Mucosa of descending colon (tissue), 3 donors: ENCODE measurements at regions not wholly inside any gene's neighbourhood (a gene's known extent, or its start where the extent isn't known, plus 50 kb on each side); places are given as distances from the start of the nearest gene placed in this dataset.

Source experiments
- ATAC-seq: fragments of 200-7000 bp; cut with Tn5 transposase; one replicate; pipeline ENCODE4 v1.9.1; 2020; ENCODE audit warnings: mild to moderate bottlenecking, moderate library complexity
- DNase-seq, 3 donors: peaks; one replicate each; pipeline ENCODE4 v3.0.0-alpha.2; 2020
- H3K36me3 ChIP-seq: fragments of 200-600 bp; one replicate; pipeline ENCODE4 v1.8.0; 2021; ENCODE audit warnings: low read depth, mild to moderate bottlenecking
- H3K4me1 ChIP-seq: fragments of 200-600 bp; one replicate; pipeline ENCODE4 v1.8.0; 2021; ENCODE audit warnings: low read depth, mild to moderate bottlenecking
- H3K4me3 ChIP-seq: fragments of 200-600 bp; one replicate; pipeline ENCODE4 v1.8.0; 2021; ENCODE audit warnings: mild to moderate bottlenecking
- H3K9me3 ChIP-seq: fragments of 200-600 bp; one replicate; pipeline ENCODE4 v1.8.0; 2021; ENCODE audit warnings: mild to moderate bottlenecking
- intact Hi-C, 2 donors: fragments of 100-400 bp; cut with DNase I in 1 of 2; cut with micrococcal nuclease in 1 of 2; formaldehyde crosslinking; loops; one replicate each; pipeline versions ENCODE4 v1.11.0 to v1.11.1; 2022; cut with DNase I, micrococcal nuclease
- TF ChIP-seq, protein P1 (sequence below): fragments of 200-600 bp; IDR thresholded peaks from one replicate; pipeline ENCODE4 v1.8.0; 2022; ENCODE audit warnings: antibody characterized with exemption, mild to moderate bottlenecking
- donor health status: DM: no; HTN: no; CAD: no; lungs with moderate emphysema.
- donor health status: DM: no; HTN: no; CAD: no.
- donor health status: DM: no; HTN: yes; CAD: no.

DNA sequence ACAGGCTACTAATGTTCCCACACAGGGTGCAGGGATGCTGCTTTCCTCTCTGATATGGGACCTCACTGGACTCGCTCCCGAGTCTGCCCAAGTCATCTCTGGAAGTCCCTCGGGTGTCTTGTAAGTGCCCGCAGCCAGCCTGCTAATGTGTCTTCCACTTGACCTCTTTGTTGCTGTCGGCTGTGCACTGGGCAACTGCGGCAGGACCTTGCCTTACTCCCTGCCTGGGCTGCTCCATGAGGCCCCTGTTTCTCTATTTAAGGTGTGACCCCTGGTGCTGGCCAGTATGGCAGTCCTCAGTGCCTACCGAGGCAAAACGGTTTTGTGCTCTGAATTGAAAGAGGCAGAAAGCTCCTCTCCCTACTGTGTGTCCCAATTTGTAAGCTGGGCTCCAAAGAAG lies 88.8 kb upstream of the DUSP5 start:
- no peaks in the 10 kb centered on the region for H3K9me3 ChIP-seq
- intact Hi-C loops, result no loop called here
- DNase-seq, result no peak
- no peak for ATAC-seq
- H3K4me3 ChIP-seq, result no peak overlapping the region
- no peaks in the 10 kb centered on the region for H3K4me1 ChIP-seq
- no peaks in the 10 kb centered on the region for H3K36me3 ChIP-seq
- TF ChIP-seq, protein P1, sequence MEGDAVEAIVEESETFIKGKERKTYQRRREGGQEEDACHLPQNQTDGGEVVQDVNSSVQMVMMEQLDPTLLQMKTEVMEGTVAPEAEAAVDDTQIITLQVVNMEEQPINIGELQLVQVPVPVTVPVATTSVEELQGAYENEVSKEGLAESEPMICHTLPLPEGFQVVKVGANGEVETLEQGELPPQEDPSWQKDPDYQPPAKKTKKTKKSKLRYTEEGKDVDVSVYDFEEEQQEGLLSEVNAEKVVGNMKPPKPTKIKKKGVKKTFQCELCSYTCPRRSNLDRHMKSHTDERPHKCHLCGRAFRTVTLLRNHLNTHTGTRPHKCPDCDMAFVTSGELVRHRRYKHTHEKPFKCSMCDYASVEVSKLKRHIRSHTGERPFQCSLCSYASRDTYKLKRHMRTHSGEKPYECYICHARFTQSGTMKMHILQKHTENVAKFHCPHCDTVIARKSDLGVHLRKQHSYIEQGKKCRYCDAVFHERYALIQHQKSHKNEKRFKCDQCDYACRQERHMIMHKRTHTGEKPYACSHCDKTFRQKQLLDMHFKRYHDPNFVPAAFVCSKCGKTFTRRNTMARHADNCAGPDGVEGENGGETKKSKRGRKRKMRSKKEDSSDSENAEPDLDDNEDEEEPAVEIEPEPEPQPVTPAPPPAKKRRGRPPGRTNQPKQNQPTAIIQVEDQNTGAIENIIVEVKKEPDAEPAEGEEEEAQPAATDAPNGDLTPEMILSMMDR, result no peak

DNA sequence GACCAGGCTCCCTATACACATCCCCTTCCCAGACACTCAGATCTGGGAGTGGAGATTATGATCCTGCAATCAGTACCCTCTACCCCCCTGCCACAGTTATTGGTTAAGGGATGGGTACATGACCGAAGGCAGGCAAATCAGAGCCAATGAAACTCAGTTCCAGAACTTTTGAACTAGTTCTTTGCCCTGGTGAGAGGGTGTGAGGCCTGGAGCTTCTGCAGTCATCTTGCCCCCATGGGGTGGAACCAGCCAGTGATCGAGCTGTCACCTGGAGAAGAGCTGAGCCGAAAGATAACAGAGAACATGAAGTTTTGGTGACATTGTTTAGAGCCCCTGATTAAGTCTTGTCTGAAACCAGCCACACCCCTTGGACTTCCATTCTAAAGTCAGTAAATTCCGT lies 88.2 kb upstream of the DUSP5 start:
- no peaks in the 10 kb centered on the region for H3K4me1 ChIP-seq
- TF ChIP-seq, protein P1, result no peak
- no peaks in the 10 kb centered on the region for H3K9me3 ChIP-seq
- ATAC-seq (no peak), DNase-seq (no peak)
- no peak overlapping the region for H3K4me3 ChIP-seq
- no peaks in the 10 kb centered on the region for H3K36me3 ChIP-seq
- intact Hi-C loops, result no loop called here

DNA sequence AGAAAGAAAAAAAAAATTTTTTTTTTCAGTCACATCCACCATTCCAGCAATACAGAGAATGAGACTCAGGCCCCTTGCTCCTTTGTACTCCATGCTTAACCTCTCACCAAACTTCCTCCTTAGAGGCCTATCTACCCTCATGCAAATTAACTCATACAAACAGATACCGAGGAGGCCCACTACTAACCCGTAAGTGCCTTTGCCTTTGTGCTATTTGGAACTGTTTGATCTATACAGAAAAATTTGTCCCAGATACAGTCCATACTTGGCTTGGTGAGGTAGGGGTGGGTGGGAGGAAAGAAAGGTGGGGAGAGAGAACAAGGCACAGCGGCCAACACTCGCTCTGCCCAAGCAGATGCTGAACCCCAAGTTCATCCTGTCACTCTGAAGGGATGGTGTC lies 87.8 kb upstream of the DUSP5 start:
- Histone ChIP-seq H3K4me1 (no peaks in the 10 kb centered on the region), H3K9me3 (no peaks in the 10 kb centered on the region), H3K36me3 (no peaks in the 10 kb centered on the region), H3K4me3 (no peak overlapping the region)
- intact Hi-C loops, result no loop called here
- TF ChIP-seq, protein P1, result no peak
- ATAC-seq, result no peak
- no peak for DNase-seq

DNA sequence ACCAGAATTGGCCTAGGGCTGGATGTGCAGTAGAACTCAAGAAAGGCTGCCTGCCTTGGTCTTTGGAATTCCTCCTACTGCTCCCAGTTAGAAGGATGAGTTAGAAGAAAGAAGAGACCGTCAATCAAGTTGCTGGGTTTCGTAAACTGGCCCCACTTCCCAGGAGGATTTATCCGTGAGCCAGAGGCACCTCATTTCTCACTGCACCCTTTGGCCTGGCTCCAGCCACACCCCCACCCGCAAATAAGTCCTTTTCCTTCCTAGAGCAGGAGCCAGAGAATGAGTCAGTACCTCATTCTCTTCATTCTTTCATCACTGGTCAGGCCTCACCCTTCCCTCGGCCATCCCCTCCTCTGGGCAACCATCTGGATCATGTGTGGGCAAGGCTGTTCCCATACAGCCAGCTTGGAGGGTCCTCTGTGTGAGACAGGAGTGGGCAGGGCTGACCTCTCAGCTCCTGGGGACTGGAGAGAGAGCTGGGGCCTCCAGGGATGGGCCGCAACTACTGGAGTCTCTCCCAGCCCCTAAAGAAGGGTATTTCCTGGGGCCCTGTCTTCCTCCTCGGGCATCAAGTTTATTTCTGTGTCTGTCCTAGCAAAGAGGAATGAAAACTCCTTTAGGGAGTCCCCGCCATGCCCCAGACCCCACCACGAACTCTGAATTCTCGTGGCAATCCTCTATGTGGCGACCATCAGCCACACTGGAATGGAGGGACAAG lies 87.2 kb upstream of the DUSP5 start:
- DNase-seq (peak; percentile 66 to 87 (median 78)), ATAC-seq (peak; percentile 84)
- H3K9me3 ChIP-seq, result no peaks in the 10 kb centered on the region
- intact Hi-C loops, result no loop called here
- H3K4me1 ChIP-seq, result no peaks in the 10 kb centered on the region
- no peak overlapping the region for H3K4me3 ChIP-seq
- TF ChIP-seq, protein P1, result no peak
- H3K36me3 ChIP-seq, result no peaks in the 10 kb centered on the region

DNA sequence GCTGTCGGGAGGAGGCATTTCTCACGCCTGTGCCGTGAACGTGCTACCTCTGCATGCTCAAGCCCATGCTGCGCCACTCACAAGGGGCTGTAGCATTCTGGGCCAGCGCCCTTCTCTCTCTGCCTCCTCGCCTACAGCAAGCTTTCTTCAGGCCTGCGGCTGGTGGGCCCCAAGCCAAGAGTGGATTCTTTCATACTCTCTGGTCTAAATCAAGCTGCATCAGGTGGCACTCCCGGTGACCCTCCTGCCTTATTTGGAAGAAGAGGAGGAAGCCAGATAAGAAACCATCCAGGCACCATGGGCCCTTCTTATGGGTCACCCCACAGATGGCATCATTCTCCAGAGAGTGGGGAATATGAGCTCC lies 86.7 kb upstream of the DUSP5 start:
- no peaks in the 10 kb centered on the region for H3K4me1 ChIP-seq
- DNase-seq (no peak), ATAC-seq (no peak)
- no peaks in the 10 kb centered on the region for H3K36me3 ChIP-seq
- TF ChIP-seq, protein P1, result no peak
- no peaks in the 10 kb centered on the region for H3K9me3 ChIP-seq
- intact Hi-C loops, result no loop called here
- no peak overlapping the region for H3K4me3 ChIP-seq
